Mesenchymal stem cell (in vitro differentiated cells and primary cell): ENCODE measurements at regions not wholly inside any gene's neighbourhood (a gene's known extent, or its start where the extent isn't known, plus 50 kb on each side); places are given as distances from the start of the nearest gene placed in this dataset.
"Not testable (repeated sequence)": the region's sequence is repeated elsewhere in the genome, so short reads cannot be mapped to it uniquely, and the experiment has no call there.

Experiments used
- DNase-seq: peaks from one replicate; pipeline ENCODE4 v3.0.0-alpha.2; 2013
- H2AFZ ChIP-seq: one replicate; pipeline ENCODE4 v1.6.1; 2013; ENCODE audit warnings: low read depth, mild to moderate bottlenecking, control low read depth, inconsistent platforms, low read length, moderate library complexity
- H2AK5ac ChIP-seq: 2 replicates; pipeline ENCODE4 v1.6.1; 2013; ENCODE audit warnings: low read length, moderate library complexity, mild to moderate bottlenecking, inconsistent platforms; ENCODE audit not compliant: severe bottlenecking
- H2BK120ac ChIP-seq: one replicate; pipeline ENCODE4 v1.6.1; 2013; ENCODE audit warnings: low read depth, mild to moderate bottlenecking, inconsistent platforms, low read length, moderate library complexity
- H2BK12ac ChIP-seq, 2 experiments: one replicate each; pipeline ENCODE4 v1.6.1; 2013; ENCODE audit warnings: inconsistent platforms in 2 of 2, low read length in 2 of 2, mild to moderate bottlenecking in 2 of 2, moderate library complexity in 2 of 2, control low read depth in 1 of 2
- H2BK15ac ChIP-seq: one replicate; pipeline ENCODE4 v1.6.1; 2013; ENCODE audit warnings: mild to moderate bottlenecking, low read depth, inconsistent platforms; ENCODE audit not compliant: poor library complexity, severe bottlenecking
- H2BK5ac ChIP-seq: 2 replicates; pipeline ENCODE4 v1.6.1; 2013; ENCODE audit warnings: low read depth, mild to moderate bottlenecking, low read length, control low read depth, inconsistent platforms; ENCODE audit not compliant: poor library complexity, severe bottlenecking
- H3K14ac ChIP-seq, 2 experiments: one replicate each; pipeline ENCODE4 v1.6.1; 2013; ENCODE audit warnings: inconsistent platforms in 2 of 2, low read length in 2 of 2, control low read depth in 1 of 2, mild to moderate bottlenecking in 1 of 2, moderate library complexity in 1 of 2
- H3K18ac ChIP-seq, 2 experiments: one replicate each; pipeline ENCODE4 v1.6.1; 2013; ENCODE audit warnings: inconsistent platforms in 2 of 2, low read length in 2 of 2, control low read depth in 1 of 2, low read depth in 1 of 2, mild to moderate bottlenecking in 1 of 2
- H3K23ac ChIP-seq, 2 experiments: one replicate each; pipeline ENCODE4 v1.6.1; 2013; ENCODE audit warnings: inconsistent platforms in 2 of 2, low read length in 2 of 2, mild to moderate bottlenecking in 2 of 2, moderate library complexity in 2 of 2, control low read depth in 1 of 2
- H3K27ac ChIP-seq: 2 replicates; pipeline ENCODE4 v1.5.1; 2013; ENCODE audit warnings: mild to moderate bottlenecking, moderate library complexity, low read length, control low read depth, inconsistent platforms; ENCODE audit not compliant: poor library complexity, severe bottlenecking
- H3K27me3 ChIP-seq, 2 experiments: 2 replicates each; pipeline versions ENCODE4 v1.6.1 to v1.7.0; 2013; ENCODE audit warnings: low read length in 2 of 2, mild to moderate bottlenecking in 2 of 2, moderate library complexity in 2 of 2, control low read depth in 1 of 2, inconsistent platforms in 1 of 2; ENCODE audit not compliant: control insufficient read depth in 1 of 2, insufficient read depth in 1 of 2
- H3K36me3 ChIP-seq, 2 experiments: 2 replicates each; pipeline versions ENCODE4 v1.6.1 to v1.7.0; 2013; ENCODE audit warnings: low read length in 2 of 2, control low read depth in 1 of 2, inconsistent platforms in 1 of 2, low read depth in 1 of 2, mild to moderate bottlenecking in 1 of 2; ENCODE audit not compliant: insufficient read depth in 2 of 2, control insufficient read depth in 1 of 2
- H3K4ac ChIP-seq, 2 experiments: one replicate each; pipeline ENCODE4 v1.6.1; 2013; ENCODE audit warnings: inconsistent platforms in 2 of 2, low read length in 2 of 2, mild to moderate bottlenecking in 2 of 2, moderate library complexity in 2 of 2, control low read depth in 1 of 2, low read depth in 1 of 2
- H3K4me1 ChIP-seq: 2 replicates; pipeline ENCODE4 v1.6.1; 2013; ENCODE audit warnings: low read depth, low read length, control low read depth; ENCODE audit not compliant: control insufficient read depth, insufficient read depth
- H3K4me2 ChIP-seq: 2 replicates; pipeline ENCODE4 v1.6.1; 2013; ENCODE audit warnings: low read length, mild to moderate bottlenecking, inconsistent platforms; ENCODE audit not compliant: poor library complexity, severe bottlenecking
- H3K4me3 ChIP-seq, 2 experiments: 2 replicates each; pipeline versions ENCODE4 v1.5.1 to v1.7.0; 2013; ENCODE audit warnings: low read length in 2 of 2, mild to moderate bottlenecking in 2 of 2, control low read depth in 1 of 2, low read depth in 1 of 2; ENCODE audit not compliant: insufficient read depth in 1 of 2
- H3K79me1 ChIP-seq: replicated peaks from 2 replicates; pipeline ENCODE4 v1.6.1; 2013; ENCODE audit warnings: mild to moderate bottlenecking, control low read depth, low read length, inconsistent platforms; ENCODE audit not compliant: poor library complexity, severe bottlenecking
- H3K9ac ChIP-seq: 2 replicates; pipeline ENCODE4 v1.7.0; 2013; ENCODE audit warnings: mild to moderate bottlenecking, low read length, moderate library complexity
- H3K9me3 ChIP-seq: 2 replicates; pipeline ENCODE4 v1.7.0; 2013; ENCODE audit warnings: mild to moderate bottlenecking, low read length; ENCODE audit not compliant: control insufficient read depth
- H4K8ac ChIP-seq: one replicate; pipeline ENCODE4 v1.6.1; 2013; ENCODE audit warnings: inconsistent platforms, mild to moderate bottlenecking, low read length, moderate library complexity
- H4K91ac ChIP-seq: one replicate; pipeline ENCODE4 v1.6.1; 2013; ENCODE audit warnings: mild to moderate bottlenecking, low read length, inconsistent platforms
- WGBS: methylation state at CpG from one replicate; pipeline ENCODE4 v1.1.7; 2013; ENCODE audit warnings: mixed read lengths; 5-methylcytosine and 5-hydroxymethylcytosine counted together

DNA sequence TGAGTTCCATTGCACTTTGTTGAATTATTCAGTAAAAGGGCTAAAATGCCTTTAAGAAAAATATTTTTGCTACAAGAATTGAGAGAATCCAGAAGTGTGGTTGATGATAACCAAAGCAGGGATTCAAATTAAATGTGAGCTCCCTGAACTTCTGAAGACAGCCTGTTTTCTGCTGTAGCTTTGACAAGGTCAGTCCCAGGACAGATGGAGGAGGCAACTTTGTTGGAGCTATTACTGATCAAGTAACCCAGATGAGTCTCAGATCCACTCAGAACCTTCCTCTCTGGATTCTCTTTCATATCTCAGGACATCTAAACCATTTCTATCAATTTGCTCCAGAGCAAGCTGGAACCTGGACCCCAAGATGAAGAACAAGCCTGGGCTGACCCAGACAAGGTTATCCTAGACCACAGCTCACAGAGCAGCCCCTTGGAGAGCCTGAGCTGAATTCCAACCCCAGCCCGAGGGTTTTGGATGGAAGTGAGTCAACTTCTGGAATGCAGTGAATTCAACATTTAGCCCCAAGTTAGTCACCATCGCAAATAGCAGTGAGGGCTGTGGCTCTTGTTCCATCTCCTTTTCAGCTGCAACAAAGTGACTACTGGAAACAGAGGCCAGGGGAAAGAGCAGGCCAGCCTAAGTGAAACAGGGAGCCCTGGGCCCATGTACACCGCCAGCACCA lies 137.8 kb upstream of the TSC22D1 start:
- WGBS, result 7% methylated on average over 3 of the region's 3 CpGs
- Histone ChIP-seq H3K27me3 (no peaks in the 10 kb centered on the region), H2AFZ (peak overlapping the region; percentile 53), H3K4me3 (no peak overlapping the region), H3K27ac (peak overlapping the region; percentile 99), H3K18ac (peak overlapping the region; percentile 57 to 80), H3K4me1 (peaks cover 19% of the 10 kb centered on the region), H4K8ac (peak overlapping the region; percentile 96), H2BK120ac (peak overlapping the region; percentile 94), H3K4me2 (no peak overlapping the region), H3K36me3 (no peaks in the 10 kb centered on the region), H3K23ac (no peak overlapping the region), H4K91ac (peak overlapping the region; percentile 93), H3K79me1 (peaks cover 2% of the 10 kb centered on the region), H3K9ac (peak overlapping the region; percentile 75), H3K4ac (peak overlapping the region; percentile 79 to 88), H2BK5ac (peak overlapping the region; percentile 97), H2BK15ac (no peak overlapping the region), H2BK12ac (peak overlapping the region; percentile 63 to 97), H3K9me3 (no peaks in the 10 kb centered on the region), H3K14ac (peak overlapping the region in 1 of 2 experiments; percentile 32), H2AK5ac (peak overlapping the region; percentile 97)
- DNase-seq, result peak; percentile 89

DNA sequence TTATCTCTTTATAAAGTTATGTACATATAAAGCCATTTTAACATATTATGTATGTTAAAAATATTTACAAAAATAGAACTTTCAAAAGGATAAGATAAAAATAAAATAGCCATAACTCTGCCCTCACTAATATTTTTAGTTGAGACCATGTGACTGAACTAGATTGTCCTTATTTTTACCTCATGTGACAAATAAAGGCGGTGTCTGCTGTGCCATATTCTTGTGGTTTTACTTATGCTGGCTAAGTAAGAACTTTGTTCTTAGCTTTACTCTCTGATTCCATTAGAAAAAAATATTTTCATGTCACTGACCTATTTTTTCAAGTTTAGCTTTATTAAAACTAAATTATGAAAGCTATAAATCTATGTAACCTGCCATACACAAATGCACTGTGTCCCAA lies 135.6 kb upstream of the TSC22D1 start:
- no peak overlapping the region for H4K91ac ChIP-seq
- peaks cover 1% of the 10 kb centered on the region for H3K79me1 ChIP-seq
- no peak overlapping the region for H2BK120ac ChIP-seq
- no peaks in the 10 kb centered on the region for H3K36me3 ChIP-seq
- DNase-seq, result no peak
- H4K8ac ChIP-seq, result no peak overlapping the region
- H3K27ac ChIP-seq, result peak overlapping the region; percentile 92
- H3K14ac ChIP-seq, result no peak overlapping the region
- no peaks in the 10 kb centered on the region for H3K27me3 ChIP-seq
- no CpG with 5 or more reads among the region's 1 CpG for WGBS
- H3K23ac ChIP-seq, result no peak overlapping the region
- H3K4me2 ChIP-seq, result no peak overlapping the region
- no peak overlapping the region for H2AFZ ChIP-seq
- H3K9me3 ChIP-seq, result peaks cover 6% of the 10 kb centered on the region
- H2BK5ac ChIP-seq, result no peak overlapping the region
- H3K9ac ChIP-seq, result peak overlapping the region; percentile 79
- H2BK12ac ChIP-seq, result no peak overlapping the region
- no peak overlapping the region for H3K4me3 ChIP-seq
- H3K4ac ChIP-seq, result no peak overlapping the region
- peaks cover 17% of the 10 kb centered on the region for H3K4me1 ChIP-seq
- no peak overlapping the region for H3K18ac ChIP-seq
- peak overlapping the region; percentile 18 for H2AK5ac ChIP-seq
- H2BK15ac ChIP-seq, result no peak overlapping the region

DNA sequence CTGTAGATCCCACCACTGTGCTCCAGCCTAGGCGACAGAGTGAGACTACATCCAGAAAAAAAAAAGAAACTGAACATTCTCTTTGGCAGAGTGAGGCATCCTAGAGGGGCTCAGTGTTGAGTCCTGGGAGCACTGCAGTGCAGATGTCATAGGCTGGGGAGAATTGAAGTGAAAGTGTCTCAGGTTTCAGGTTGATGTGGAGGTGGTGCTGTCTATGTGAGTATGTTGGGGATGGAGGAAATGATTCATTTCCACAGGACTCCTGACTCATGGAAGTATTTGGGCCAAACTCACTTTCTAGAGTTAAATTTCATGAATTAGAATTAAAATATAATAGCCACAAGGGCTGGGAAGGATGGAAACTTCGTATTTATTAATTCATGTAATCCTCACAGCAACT lies 134.4 kb upstream of the TSC22D1 start:
- Histone ChIP-seq H2BK120ac (peak overlapping the region; percentile 73), H3K4me2 (no peak overlapping the region), H3K9ac (peak overlapping the region; percentile 79), H3K18ac (peak overlapping the region in 1 of 2 experiments; percentile 21), H3K36me3 (no peaks in the 10 kb centered on the region), H3K14ac (no peak overlapping the region), H3K23ac (no peak overlapping the region), H3K4me3 (peak overlapping the region in 1 of 2 experiments; percentile 19), H2AFZ (no peak overlapping the region), H3K27ac (peak overlapping the region; percentile 92), H3K9me3 (peaks cover 6% of the 10 kb centered on the region), H2BK12ac (peak overlapping the region in 1 of 2 experiments; percentile 54), H4K8ac (peak overlapping the region; percentile 37), H3K79me1 (no peaks in the 10 kb centered on the region), H2BK5ac (peak overlapping the region; percentile 76), H4K91ac (no peak overlapping the region), H3K4ac (no peak overlapping the region), H3K27me3 (no peaks in the 10 kb centered on the region), H2AK5ac (no peak overlapping the region), H3K4me1 (peaks cover 12% of the 10 kb centered on the region), H2BK15ac (no peak overlapping the region)
- WGBS, result 100% methylated on average over 1 of the region's 2 CpGs
- peak; percentile 77 for DNase-seq

DNA sequence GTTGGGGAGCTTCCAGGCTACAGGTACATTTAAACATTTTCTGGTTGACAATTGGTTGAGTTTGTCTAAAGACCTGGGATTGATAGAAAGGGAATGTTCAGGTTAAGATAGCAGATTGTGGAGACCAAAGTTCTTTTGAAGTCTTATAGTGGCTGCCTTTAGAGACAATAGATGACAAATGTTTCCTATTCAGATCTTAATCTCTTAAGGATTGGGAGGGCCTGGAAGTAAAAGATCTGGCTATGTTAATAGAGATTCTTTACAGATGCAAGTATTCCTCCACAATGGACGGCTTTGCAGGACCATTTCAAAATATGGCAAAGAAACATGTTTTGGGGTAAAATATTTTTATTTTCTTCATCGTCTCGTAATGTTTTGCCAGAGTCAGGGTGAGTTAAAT lies 128.7 kb upstream of the TSC22D1 start:
- H3K4me1 ChIP-seq, H3K4ac ChIP-seq, H4K91ac ChIP-seq, H3K9ac ChIP-seq, H3K27ac ChIP-seq, H3K23ac ChIP-seq, DNase-seq, H3K36me3 ChIP-seq, H4K8ac ChIP-seq, H3K4me2 ChIP-seq, H3K79me1 ChIP-seq, H3K27me3 ChIP-seq, H3K9me3 ChIP-seq, H3K4me3 ChIP-seq, H2BK12ac ChIP-seq, H2AK5ac ChIP-seq, H3K14ac ChIP-seq, H2AFZ ChIP-seq, H2BK120ac ChIP-seq, H2BK5ac ChIP-seq, H2BK15ac ChIP-seq, H3K18ac ChIP-seq: not testable (repeated sequence)
- 97% methylated on average over 3 of the region's 3 CpGs for WGBS
